ENCODE measurements at regions not wholly inside any gene's neighbourhood (a gene's known extent, or its start where the extent isn't known, plus 50 kb on each side); places are given as distances from the start of the nearest gene placed in this dataset.

- Histone ChIP-seq H3K4me3 (no peak overlapping the region), H3K27ac (no peak overlapping the region), H3K79me2 (no peaks in the 10 kb centered on the region), H3K36me3 (replicated peaks; ENCODE audit: insufficient read depth, low read depth) (no peaks in the 10 kb centered on the region), H4K20me1 (ENCODE audit: insufficient read depth, poor library complexity, severe bottlenecking) (no peaks in the 10 kb centered on the region), H2AFZ (no peak overlapping the region), H3K9me3 (ENCODE audit: low read depth) (no peaks in the 10 kb centered on the region), H3K4me1 (ENCODE audit: insufficient read depth) (no peaks in the 10 kb centered on the region), H3K9me2 (replicated peaks; ENCODE audit: insufficient read depth) (no peaks in the 10 kb centered on the region), H3K4me2 (no peak overlapping the region), H3K27me3 (no peaks in the 10 kb centered on the region)
- TF ChIP-seq EZH2phosphoT487 (IDR thresholded peaks at IDR 0.05; ENCODE audit: low read depth, severe bottlenecking, unreplicated experiment), result no peak
- TF ChIP-seq, protein P1, sequence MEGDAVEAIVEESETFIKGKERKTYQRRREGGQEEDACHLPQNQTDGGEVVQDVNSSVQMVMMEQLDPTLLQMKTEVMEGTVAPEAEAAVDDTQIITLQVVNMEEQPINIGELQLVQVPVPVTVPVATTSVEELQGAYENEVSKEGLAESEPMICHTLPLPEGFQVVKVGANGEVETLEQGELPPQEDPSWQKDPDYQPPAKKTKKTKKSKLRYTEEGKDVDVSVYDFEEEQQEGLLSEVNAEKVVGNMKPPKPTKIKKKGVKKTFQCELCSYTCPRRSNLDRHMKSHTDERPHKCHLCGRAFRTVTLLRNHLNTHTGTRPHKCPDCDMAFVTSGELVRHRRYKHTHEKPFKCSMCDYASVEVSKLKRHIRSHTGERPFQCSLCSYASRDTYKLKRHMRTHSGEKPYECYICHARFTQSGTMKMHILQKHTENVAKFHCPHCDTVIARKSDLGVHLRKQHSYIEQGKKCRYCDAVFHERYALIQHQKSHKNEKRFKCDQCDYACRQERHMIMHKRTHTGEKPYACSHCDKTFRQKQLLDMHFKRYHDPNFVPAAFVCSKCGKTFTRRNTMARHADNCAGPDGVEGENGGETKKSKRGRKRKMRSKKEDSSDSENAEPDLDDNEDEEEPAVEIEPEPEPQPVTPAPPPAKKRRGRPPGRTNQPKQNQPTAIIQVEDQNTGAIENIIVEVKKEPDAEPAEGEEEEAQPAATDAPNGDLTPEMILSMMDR (IDR thresholded peaks at IDR 0.05; ENCODE audit: poor library complexity), result no peak
- no peak for TF ChIP-seq EZH2 (IDR thresholded peaks at IDR 0.05; ENCODE audit: borderline replicate concordance)
- no peak for DNase-seq (ENCODE audit: low spot score)
- WGBS (ENCODE audit: low lambda C conversion rate, missing lambda C conversion rate), result 63% methylated on average over 3 of the region's 3 CpGs
Measured at GRCh38 chr5:166427211-166427610, 1864.2 kb upstream of the WWC1 start.

- H3K27ac ChIP-seq, result no peak overlapping the region
- H3K4me2 ChIP-seq, result no peak overlapping the region
- H3K4me3 ChIP-seq, result no peak overlapping the region
- TF ChIP-seq, protein P1 (IDR thresholded peaks at IDR 0.05; ENCODE audit: poor library complexity), result no peak
- TF ChIP-seq EZH2 (IDR thresholded peaks at IDR 0.05; ENCODE audit: borderline replicate concordance) (no peak), EZH2phosphoT487 (IDR thresholded peaks at IDR 0.05; ENCODE audit: low read depth, severe bottlenecking, unreplicated experiment) (no peak)
- DNase-seq (ENCODE audit: low spot score), result no peak
- no peaks in the 10 kb centered on the region for H4K20me1 ChIP-seq (ENCODE audit: insufficient read depth, poor library complexity, severe bottlenecking)
- H3K36me3 ChIP-seq (replicated peaks; ENCODE audit: insufficient read depth, low read depth), result no peaks in the 10 kb centered on the region
- 65% methylated on average over 2 of the region's 2 CpGs for WGBS (ENCODE audit: low lambda C conversion rate, missing lambda C conversion rate)
- H3K27me3 ChIP-seq, result no peaks in the 10 kb centered on the region
- H3K79me2 ChIP-seq, result no peaks in the 10 kb centered on the region
- H3K9me2 ChIP-seq (replicated peaks; ENCODE audit: insufficient read depth), result no peaks in the 10 kb centered on the region
- no peaks in the 10 kb centered on the region for H3K9me3 ChIP-seq (ENCODE audit: low read depth)
- H2AFZ ChIP-seq, result no peak overlapping the region
- no peaks in the 10 kb centered on the region for H3K4me1 ChIP-seq (ENCODE audit: insufficient read depth)
Measured at GRCh38 chr5:166428264-166428803, 1863.1 kb upstream of the WWC1 start.

- Histone ChIP-seq H2AFZ (no peak overlapping the region), H3K9me3 (ENCODE audit: low read depth) (no peaks in the 10 kb centered on the region), H3K9me2 (replicated peaks; ENCODE audit: insufficient read depth) (no peaks in the 10 kb centered on the region), H3K27ac (no peak overlapping the region), H4K20me1 (ENCODE audit: insufficient read depth, poor library complexity, severe bottlenecking) (no peaks in the 10 kb centered on the region), H3K4me2 (no peak overlapping the region), H3K4me1 (ENCODE audit: insufficient read depth) (no peaks in the 10 kb centered on the region), H3K36me3 (replicated peaks; ENCODE audit: insufficient read depth, low read depth) (no peaks in the 10 kb centered on the region), H3K4me3 (no peak overlapping the region), H3K27me3 (no peaks in the 10 kb centered on the region), H3K79me2 (no peaks in the 10 kb centered on the region)
- TF ChIP-seq, protein P1 (IDR thresholded peaks at IDR 0.05; ENCODE audit: poor library complexity), result no peak
- TF ChIP-seq EZH2 (IDR thresholded peaks at IDR 0.05; ENCODE audit: borderline replicate concordance), result no peak
- no peak for DNase-seq (ENCODE audit: low spot score)
- WGBS (ENCODE audit: low lambda C conversion rate, missing lambda C conversion rate), result 38% methylated on average over 4 of the region's 5 CpGs
Measured at GRCh38 chr5:166430491-166431319, 1860.7 kb upstream of the WWC1 start.

All from hepatocyte (in vitro differentiated cells).